AG08395 (cell line): ENCODE measurements at regions not wholly inside any gene's neighbourhood (a gene's known extent, or its start where the extent isn't known, plus 50 kb on each side); places are given as distances from the start of the nearest gene placed in this dataset.

Experiments
- DNase-seq: peaks from one replicate; pipeline ENCODE4 v3.0.0; 2012; ENCODE audit warnings: mixed read lengths, low spot score

- DNase-seq, result no peak
Observed at GRCh38 chr2:150705357-150705756, 217.9 kb upstream of the RND3 start.

- no peak for DNase-seq
Observed at GRCh38 chr2:150702791-150703190, 215.3 kb upstream of the RND3 start.

GRCh38 chr2:150700666-150701580 is 213.5 kb upstream of the RND3 start:
- DNase-seq, result no peak

GRCh38 chr2:150699218-150699617 is 211.8 kb upstream of the RND3 start:
- DNase-seq, result no peak

GRCh38 chr2:150698016-150698661 is 210.7 kb upstream of the RND3 start:
- DNase-seq, result peak; percentile 60

- DNase-seq, result no peak
Observed at GRCh38 chr2:150697596-150697995, 210.1 kb upstream of the RND3 start.

- no peak for DNase-seq
Observed at GRCh38 chr2:150695451-150696135, 208.1 kb upstream of the RND3 start.

GRCh38 chr2:150693556-150693955 is 206.1 kb upstream of the RND3 start:
- DNase-seq, result no peak

- peak; percentile 26 for DNase-seq
Observed at GRCh38 chr2:150690870-150691269, 203.4 kb upstream of the RND3 start.

- no peak for DNase-seq
Observed at GRCh38 chr2:150690261-150690660, 202.8 kb upstream of the RND3 start.

GRCh38 chr2:150689590-150689989 is 202.1 kb upstream of the RND3 start:
- DNase-seq, result peak; percentile 10

- DNase-seq, result no peak
Observed at GRCh38 chr2:150688016-150688415, 200.5 kb upstream of the RND3 start.

GRCh38 chr2:150686391-150686790 is 198.9 kb upstream of the RND3 start:
- DNase-seq, result no peak

GRCh38 chr2:150681120-150681804 is 193.8 kb upstream of the RND3 start:
- peak; percentile 31 for DNase-seq

GRCh38 chr2:150679456-150680120 is 192.1 kb upstream of the RND3 start:
- DNase-seq, result no peak

- DNase-seq, result no peak
Observed at GRCh38 chr2:150677551-150677950, 190.1 kb upstream of the RND3 start.

GRCh38 chr2:150676747-150677383 is 189.4 kb upstream of the RND3 start:
- DNase-seq, result no peak

GRCh38 chr2:150675807-150676206 is 188.3 kb upstream of the RND3 start:
- DNase-seq, result no peak

GRCh38 chr2:150674283-150674682 is 186.8 kb upstream of the RND3 start:
- peak; percentile 19 for DNase-seq

- no peak for DNase-seq
Observed at GRCh38 chr2:150672311-150672710, 184.8 kb upstream of the RND3 start.

- no peak for DNase-seq
Observed at GRCh38 chr2:150669492-150669891, 182.0 kb upstream of the RND3 start.
